Erythroblast (primary cell): ENCODE measurements at regions not wholly inside any gene's neighbourhood (a gene's known extent, or its start where the extent isn't known, plus 50 kb on each side); places are given as distances from the start of the nearest gene placed in this dataset.

Experiments
- GATA1 ChIP-seq: IDR thresholded peaks from 2 replicates; pipeline ENCODE4 v1.6.1; 2011; ENCODE audit warnings: low read depth, mild to moderate bottlenecking, control low read depth, low read length, moderate library complexity
- POLR2A ChIP-seq: IDR thresholded peaks from 2 replicates; pipeline ENCODE4 v1.6.1; 2011; ENCODE audit warnings: mild to moderate bottlenecking, low read length

GRCh38 chr11:90874281-90874680, 651.4 kb upstream of the CHORDC1 start:
- TF ChIP-seq POLR2A (no peak), GATA1 (no peak)
